HEK293 (cell line): ENCODE measurements at regions not wholly inside any gene's neighbourhood (a gene's known extent, or its start where the extent isn't known, plus 50 kb on each side); places are given as distances from the start of the nearest gene placed in this dataset.

Experiments used
- ZNF501 ChIP-seq: fragments of 450-650 bp; formaldehyde crosslinking; IDR thresholded peaks from 2 replicates; pipeline ENCODE4 v1.5.1; 2016; ENCODE audit warnings: missing biosample characterization, missing genetic modification characterization
- ZNF843 ChIP-seq: fragments of 450-650 bp; formaldehyde crosslinking; IDR thresholded peaks from 2 replicates; pipeline ENCODE4 v1.5.1; 2016; ENCODE audit warnings: missing biosample characterization, missing genetic modification characterization
- TF ChIP-seq, protein P1 (sequence below): fragments of 450-650 bp; formaldehyde crosslinking; IDR thresholded peaks from 2 replicates; pipeline ENCODE4 v1.5.1; 2016; ENCODE audit warnings: missing biosample characterization, missing genetic modification characterization
- TF ChIP-seq, protein P2 (sequence below): fragments of 450-650 bp; formaldehyde crosslinking; IDR thresholded peaks from 2 replicates; pipeline ENCODE4 v1.5.1; 2016; ENCODE audit warnings: missing biosample characterization, missing genetic modification characterization
- TF ChIP-seq, protein P3 (sequence below): fragments of 450-650 bp; formaldehyde crosslinking; IDR thresholded peaks from 2 replicates; pipeline ENCODE4 v1.5.1; 2016; ENCODE audit warnings: missing biosample characterization, missing genetic modification characterization
- TF ChIP-seq, protein P4 (sequence below): fragments of 450-650 bp; formaldehyde crosslinking; IDR thresholded peaks from 2 replicates; pipeline ENCODE4 v1.5.1; 2016; ENCODE audit warnings: missing biosample characterization, missing genetic modification characterization

DNA sequence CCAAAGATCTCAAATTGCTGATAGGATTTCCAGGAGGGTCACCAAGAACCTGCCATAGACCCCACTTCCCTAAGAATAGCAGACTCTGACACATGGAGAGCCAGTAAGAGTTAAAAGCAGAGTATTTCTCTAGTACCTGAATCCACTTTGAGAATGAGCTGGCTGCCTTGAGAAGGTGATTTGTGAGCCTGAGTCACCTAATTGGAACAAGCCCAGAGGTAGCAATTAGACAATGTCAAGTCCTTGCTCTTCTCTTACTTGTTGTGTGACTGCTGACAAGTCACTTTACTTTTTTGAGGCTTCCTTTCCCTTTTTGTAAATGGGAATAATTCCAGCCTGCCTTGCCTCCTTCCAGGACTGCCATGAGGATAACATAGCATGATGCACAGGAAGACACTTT, 76.1 kb upstream of the ASIC2 start:
- TF ChIP-seq, protein P1, sequence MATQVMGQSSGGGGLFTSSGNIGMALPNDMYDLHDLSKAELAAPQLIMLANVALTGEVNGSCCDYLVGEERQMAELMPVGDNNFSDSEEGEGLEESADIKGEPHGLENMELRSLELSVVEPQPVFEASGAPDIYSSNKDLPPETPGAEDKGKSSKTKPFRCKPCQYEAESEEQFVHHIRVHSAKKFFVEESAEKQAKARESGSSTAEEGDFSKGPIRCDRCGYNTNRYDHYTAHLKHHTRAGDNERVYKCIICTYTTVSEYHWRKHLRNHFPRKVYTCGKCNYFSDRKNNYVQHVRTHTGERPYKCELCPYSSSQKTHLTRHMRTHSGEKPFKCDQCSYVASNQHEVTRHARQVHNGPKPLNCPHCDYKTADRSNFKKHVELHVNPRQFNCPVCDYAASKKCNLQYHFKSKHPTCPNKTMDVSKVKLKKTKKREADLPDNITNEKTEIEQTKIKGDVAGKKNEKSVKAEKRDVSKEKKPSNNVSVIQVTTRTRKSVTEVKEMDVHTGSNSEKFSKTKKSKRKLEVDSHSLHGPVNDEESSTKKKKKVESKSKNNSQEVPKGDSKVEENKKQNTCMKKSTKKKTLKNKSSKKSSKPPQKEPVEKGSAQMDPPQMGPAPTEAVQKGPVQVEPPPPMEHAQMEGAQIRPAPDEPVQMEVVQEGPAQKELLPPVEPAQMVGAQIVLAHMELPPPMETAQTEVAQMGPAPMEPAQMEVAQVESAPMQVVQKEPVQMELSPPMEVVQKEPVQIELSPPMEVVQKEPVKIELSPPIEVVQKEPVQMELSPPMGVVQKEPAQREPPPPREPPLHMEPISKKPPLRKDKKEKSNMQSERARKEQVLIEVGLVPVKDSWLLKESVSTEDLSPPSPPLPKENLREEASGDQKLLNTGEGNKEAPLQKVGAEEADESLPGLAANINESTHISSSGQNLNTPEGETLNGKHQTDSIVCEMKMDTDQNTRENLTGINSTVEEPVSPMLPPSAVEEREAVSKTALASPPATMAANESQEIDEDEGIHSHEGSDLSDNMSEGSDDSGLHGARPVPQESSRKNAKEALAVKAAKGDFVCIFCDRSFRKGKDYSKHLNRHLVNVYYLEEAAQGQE (tag by site-specific recombination) = no peak
- no peak for TF ChIP-seq ZNF843 (tag by site-specific recombination)
- TF ChIP-seq, protein P2, sequence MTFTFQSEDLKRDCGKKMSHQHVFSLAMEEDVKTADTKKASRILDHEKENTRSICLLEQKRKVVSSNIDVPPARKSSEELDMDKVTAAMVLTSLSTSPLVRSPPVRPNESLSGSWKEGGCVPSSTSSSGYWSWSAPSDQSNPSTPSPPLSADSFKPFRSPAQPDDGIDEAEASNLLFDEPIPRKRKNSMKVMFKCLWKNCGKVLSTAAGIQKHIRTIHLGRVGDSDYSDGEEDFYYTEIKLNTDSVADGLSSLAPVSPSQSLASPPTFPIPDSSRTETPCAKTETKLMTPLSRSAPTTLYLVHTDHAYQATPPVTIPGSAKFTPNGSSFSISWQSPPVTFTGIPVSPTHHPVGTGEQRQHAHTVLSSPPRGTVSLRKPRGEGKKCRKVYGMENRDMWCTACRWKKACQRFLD (tag by site-specific recombination) = no peak
- TF ChIP-seq ZNF501 (tag by site-specific recombination) = no peak
- TF ChIP-seq, protein P3, sequence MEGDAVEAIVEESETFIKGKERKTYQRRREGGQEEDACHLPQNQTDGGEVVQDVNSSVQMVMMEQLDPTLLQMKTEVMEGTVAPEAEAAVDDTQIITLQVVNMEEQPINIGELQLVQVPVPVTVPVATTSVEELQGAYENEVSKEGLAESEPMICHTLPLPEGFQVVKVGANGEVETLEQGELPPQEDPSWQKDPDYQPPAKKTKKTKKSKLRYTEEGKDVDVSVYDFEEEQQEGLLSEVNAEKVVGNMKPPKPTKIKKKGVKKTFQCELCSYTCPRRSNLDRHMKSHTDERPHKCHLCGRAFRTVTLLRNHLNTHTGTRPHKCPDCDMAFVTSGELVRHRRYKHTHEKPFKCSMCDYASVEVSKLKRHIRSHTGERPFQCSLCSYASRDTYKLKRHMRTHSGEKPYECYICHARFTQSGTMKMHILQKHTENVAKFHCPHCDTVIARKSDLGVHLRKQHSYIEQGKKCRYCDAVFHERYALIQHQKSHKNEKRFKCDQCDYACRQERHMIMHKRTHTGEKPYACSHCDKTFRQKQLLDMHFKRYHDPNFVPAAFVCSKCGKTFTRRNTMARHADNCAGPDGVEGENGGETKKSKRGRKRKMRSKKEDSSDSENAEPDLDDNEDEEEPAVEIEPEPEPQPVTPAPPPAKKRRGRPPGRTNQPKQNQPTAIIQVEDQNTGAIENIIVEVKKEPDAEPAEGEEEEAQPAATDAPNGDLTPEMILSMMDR (tag by site-specific recombination) = no peak
- TF ChIP-seq, protein P4, sequence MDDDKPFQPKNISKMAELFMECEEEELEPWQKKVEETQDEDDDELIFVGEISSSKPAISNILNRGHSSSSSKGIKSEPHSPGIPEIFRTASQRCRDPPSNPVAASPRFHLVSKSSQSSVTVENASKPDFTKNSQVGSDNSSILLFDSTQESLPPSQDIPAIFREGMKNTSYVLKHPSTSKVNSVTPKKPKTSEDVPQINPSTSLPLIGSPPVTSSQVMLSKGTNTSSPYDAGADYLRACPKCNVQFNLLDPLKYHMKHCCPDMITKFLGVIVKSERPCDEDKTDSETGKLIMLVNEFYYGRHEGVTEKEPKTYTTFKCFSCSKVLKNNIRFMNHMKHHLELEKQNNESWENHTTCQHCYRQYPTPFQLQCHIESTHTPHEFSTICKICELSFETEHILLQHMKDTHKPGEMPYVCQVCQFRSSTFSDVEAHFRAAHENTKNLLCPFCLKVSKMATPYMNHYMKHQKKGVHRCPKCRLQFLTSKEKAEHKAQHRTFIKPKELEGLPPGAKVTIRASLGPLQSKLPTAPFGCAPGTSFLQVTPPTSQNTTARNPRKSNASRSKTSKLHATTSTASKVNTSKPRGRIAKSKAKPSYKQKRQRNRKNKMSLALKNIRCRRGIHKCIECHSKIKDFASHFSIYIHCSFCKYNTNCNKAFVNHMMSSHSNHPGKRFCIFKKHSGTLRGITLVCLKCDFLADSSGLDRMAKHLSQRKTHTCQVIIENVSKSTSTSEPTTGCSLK (tag by site-specific recombination) = no peak
